HEK293 (cell line): ENCODE measurements at regions not wholly inside any gene's neighbourhood (a gene's known extent, or its start where the extent isn't known, plus 50 kb on each side); places are given as distances from the start of the nearest gene placed in this dataset.

Source experiments
- CTCF ChIA-PET: fragments of 350-600 bp; formaldehyde crosslinking; extraction: SDS; loops from one replicate; lab custom pipeline; 2021; ENCODE audit warnings: antibody characterized with exemption; lab: Yijun Ruan, JAX
- POLR2A ChIA-PET: fragments of 300-600 bp; formaldehyde crosslinking; extraction: SDS; loops from one replicate; lab custom pipeline; 2020; ENCODE audit warnings: antibody characterized with exemption, inconsistent platforms; lab: Yijun Ruan, JAX
- H3K27ac ChIP-seq: fragments of 200-500 bp; sonication (Bioruptor generic); 2 replicates; pipeline ENCODE4 v1.5.1; 2014; ENCODE audit warnings: low read depth, low read length, control low read depth, inconsistent platforms; ENCODE audit errors: extremely low read depth
- H3K36me3 ChIP-seq, 2 experiments: fragments of 200-500 bp in 1 of 2; sonication (Bioruptor generic) in 1 of 2; 1 replicate in 1 of 2; 2 replicates in 1 of 2; pipeline ENCODE4 v1.5.1; 2014 to 2017; ENCODE audit warnings: inconsistent platforms in 2 of 2, low read length in 2 of 2; ENCODE audit not compliant: control insufficient read depth in 2 of 2, insufficient read depth in 1 of 2
- H3K4me1 ChIP-seq: fragments of 200-500 bp; sonication (Bioruptor generic); 2 replicates; pipeline ENCODE4 v1.5.1; 2014; ENCODE audit warnings: mild to moderate bottlenecking, low read length, inconsistent platforms; ENCODE audit not compliant: control insufficient read depth, insufficient read depth
- H3K4me3 ChIP-seq: 2 replicates; pipeline ENCODE4 v1.5.1; 2011; ENCODE audit warnings: low read depth, mild to moderate bottlenecking, control low read depth, low read length, moderate library complexity
- H3K9me3 ChIP-seq: fragments of 200-500 bp; sonication (Bioruptor generic); 2 replicates; pipeline ENCODE4 v1.5.1; 2014; ENCODE audit warnings: low read depth, low read length, inconsistent platforms; ENCODE audit not compliant: control insufficient read depth, insufficient read depth
- GLI4 ChIP-seq: fragments of 450-650 bp; formaldehyde crosslinking; IDR thresholded peaks from 2 replicates; pipeline ENCODE4 v1.5.1; 2016; ENCODE audit warnings: missing biosample characterization, missing genetic modification characterization
- WT1 ChIP-seq: fragments of 450-650 bp; formaldehyde crosslinking; IDR thresholded peaks from 2 replicates; pipeline ENCODE4 v1.5.1; 2016; ENCODE audit warnings: missing biosample characterization, missing genetic modification characterization
- YY1 ChIP-seq: fragments of 450-650 bp; formaldehyde crosslinking; IDR thresholded peaks from 2 replicates; pipeline ENCODE4 v1.5.1; 2018; ENCODE audit warnings: missing biosample characterization, missing genetic modification characterization
- ZBTB21 ChIP-seq: fragments of 450-650 bp; formaldehyde crosslinking; IDR thresholded peaks from 2 replicates; pipeline ENCODE4 v1.5.1; 2017; ENCODE audit warnings: missing biosample characterization, missing genetic modification characterization
- ZFHX2 ChIP-seq: fragments of 450-650 bp; formaldehyde crosslinking; conservative IDR thresholded peaks from 2 replicates; pipeline ENCODE4 v1.5.1; 2016; ENCODE audit warnings: missing biosample characterization, missing genetic modification characterization
- ZFP37 ChIP-seq: fragments of 450-650 bp; formaldehyde crosslinking; IDR thresholded peaks from 2 replicates; pipeline ENCODE4 v1.5.1; 2016; ENCODE audit warnings: missing biosample characterization, missing genetic modification characterization
- ZNF175 ChIP-seq: fragments of 450-650 bp; formaldehyde crosslinking; IDR thresholded peaks from 2 replicates; pipeline ENCODE4 v1.5.1; 2016; ENCODE audit warnings: missing biosample characterization, missing genetic modification characterization
- ZNF23 ChIP-seq: fragments of 450-650 bp; formaldehyde crosslinking; IDR thresholded peaks from 2 replicates; pipeline ENCODE4 v1.5.1; 2016; ENCODE audit warnings: missing biosample characterization, missing genetic modification characterization, borderline replicate concordance
- ZNF423 ChIP-seq: fragments of 450-650 bp; formaldehyde crosslinking; IDR thresholded peaks from 2 replicates; pipeline ENCODE4 v1.5.1; 2016; ENCODE audit warnings: missing biosample characterization, missing genetic modification characterization
- ZNF530 ChIP-seq: fragments of 450-650 bp; formaldehyde crosslinking; IDR thresholded peaks from 2 replicates; pipeline ENCODE4 v1.5.1; 2016; ENCODE audit warnings: low read depth, missing biosample characterization, missing genetic modification characterization
- ZNF555 ChIP-seq: fragments of 450-650 bp; formaldehyde crosslinking; conservative IDR thresholded peaks from 2 replicates; pipeline ENCODE4 v1.5.1; 2017; ENCODE audit warnings: missing biosample characterization, mild to moderate bottlenecking, missing genetic modification characterization, inconsistent platforms
- ZNF610 ChIP-seq: fragments of 450-650 bp; formaldehyde crosslinking; IDR thresholded peaks from 2 replicates; pipeline ENCODE4 v1.5.1; 2016; ENCODE audit warnings: missing biosample characterization, missing genetic modification characterization, borderline replicate concordance
- TF ChIP-seq, protein P1 (sequence below): fragments of 450-650 bp; formaldehyde crosslinking; conservative IDR thresholded peaks from 2 replicates; pipeline ENCODE4 v1.5.1; 2016; ENCODE audit warnings: low read depth, missing biosample characterization, missing genetic modification characterization
- TF ChIP-seq, protein P2 (sequence below): fragments of 450-650 bp; formaldehyde crosslinking; IDR thresholded peaks from 2 replicates; pipeline ENCODE4 v1.5.1; 2016; ENCODE audit warnings: missing biosample characterization, missing genetic modification characterization

GRCh38 chr3:59631482-59631881 lies 581.7 kb upstream of the CFAP20DC start (continued):
- TF ChIP-seq ZNF610 (tag by site-specific recombination) (no peak), ZNF530 (tag by site-specific recombination) (no peak), ZFP37 (tag by site-specific recombination) (no peak), YY1 (tag by site-specific recombination) (no peak), GLI4 (tag by site-specific recombination) (no peak)

DNA sequence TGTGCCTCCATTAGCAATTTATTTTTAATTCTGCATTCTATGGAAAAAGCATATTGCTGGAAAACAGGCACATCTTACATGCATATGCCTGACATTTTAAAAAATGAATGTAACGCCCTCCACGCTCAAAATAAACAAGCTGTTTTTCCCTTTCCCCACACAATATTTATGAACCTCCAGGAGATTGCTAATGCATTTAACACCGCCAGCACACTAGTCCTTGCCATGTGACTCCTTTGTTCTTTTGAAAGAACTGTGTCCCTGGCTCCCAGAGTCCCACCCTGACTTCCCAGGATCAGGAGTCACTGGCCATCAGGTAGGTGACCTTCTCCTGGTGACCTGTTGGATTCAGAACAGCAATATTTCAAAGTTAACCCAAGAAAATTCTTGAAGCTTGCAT lies 571.2 kb upstream of the CFAP20DC start:
- Histone ChIP-seq H3K4me3 (no peak overlapping the region), H3K27ac (no peak overlapping the region), H3K9me3 (no peaks in the 10 kb centered on the region), H3K4me1 (no peaks in the 10 kb centered on the region), H3K36me3 (no peaks in the 10 kb centered on the region)
- CTCF ChIA-PET, result interaction anchor here (0.6 kb wide), 1 partner anchor 44 kb away, joined by 3 read pairs; no protein-coding TSS in a partner anchor
- POLR2A ChIA-PET, result no interaction called here
- no peak for TF ChIP-seq ZNF23 (tag by site-specific recombination)

DNA sequence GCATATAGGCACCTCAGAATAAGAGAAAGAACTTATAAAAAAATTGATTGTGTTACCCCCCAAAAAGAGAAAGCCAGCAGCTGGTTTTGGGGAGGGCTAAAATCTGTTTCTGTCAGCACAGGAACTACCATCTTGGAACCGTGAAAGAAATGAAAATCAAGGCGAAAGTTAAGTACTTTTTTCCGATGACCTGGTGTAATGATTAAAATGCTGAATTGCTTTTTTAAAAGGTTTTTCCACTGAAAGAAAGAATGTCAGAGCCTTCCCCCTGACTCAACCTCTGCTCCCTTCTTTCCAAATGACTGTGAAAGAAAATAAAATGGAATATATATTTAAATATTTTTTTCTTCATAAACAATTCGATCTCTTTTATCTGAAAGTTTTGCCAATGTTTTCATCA lies 570.5 kb upstream of the CFAP20DC start:
- CTCF ChIA-PET, result interaction anchor here (0.7 kb wide), 1 partner anchor 27 kb away, joined by 4 read pairs; no protein-coding TSS in a partner anchor
- no peak overlapping the region for H3K27ac ChIP-seq
- POLR2A ChIA-PET, result no interaction called here

GRCh38 chr3:59612444-59612715 lies 562.6 kb upstream of the CFAP20DC start:
- CTCF ChIA-PET, result interaction anchor here (0.6 kb wide), 2 partner anchors 34 to 118 kb away, joined by 3 read pairs; no protein-coding TSS in a partner anchor

More for the DNA sequence above, 570.5 kb upstream of the CFAP20DC start:
- H3K9me3 ChIP-seq, result no peaks in the 10 kb centered on the region
- no peak overlapping the region for H3K4me3 ChIP-seq
- no peaks in the 10 kb centered on the region for H3K36me3 ChIP-seq
- H3K4me1 ChIP-seq, result no peaks in the 10 kb centered on the region
- TF ChIP-seq, protein P1, sequence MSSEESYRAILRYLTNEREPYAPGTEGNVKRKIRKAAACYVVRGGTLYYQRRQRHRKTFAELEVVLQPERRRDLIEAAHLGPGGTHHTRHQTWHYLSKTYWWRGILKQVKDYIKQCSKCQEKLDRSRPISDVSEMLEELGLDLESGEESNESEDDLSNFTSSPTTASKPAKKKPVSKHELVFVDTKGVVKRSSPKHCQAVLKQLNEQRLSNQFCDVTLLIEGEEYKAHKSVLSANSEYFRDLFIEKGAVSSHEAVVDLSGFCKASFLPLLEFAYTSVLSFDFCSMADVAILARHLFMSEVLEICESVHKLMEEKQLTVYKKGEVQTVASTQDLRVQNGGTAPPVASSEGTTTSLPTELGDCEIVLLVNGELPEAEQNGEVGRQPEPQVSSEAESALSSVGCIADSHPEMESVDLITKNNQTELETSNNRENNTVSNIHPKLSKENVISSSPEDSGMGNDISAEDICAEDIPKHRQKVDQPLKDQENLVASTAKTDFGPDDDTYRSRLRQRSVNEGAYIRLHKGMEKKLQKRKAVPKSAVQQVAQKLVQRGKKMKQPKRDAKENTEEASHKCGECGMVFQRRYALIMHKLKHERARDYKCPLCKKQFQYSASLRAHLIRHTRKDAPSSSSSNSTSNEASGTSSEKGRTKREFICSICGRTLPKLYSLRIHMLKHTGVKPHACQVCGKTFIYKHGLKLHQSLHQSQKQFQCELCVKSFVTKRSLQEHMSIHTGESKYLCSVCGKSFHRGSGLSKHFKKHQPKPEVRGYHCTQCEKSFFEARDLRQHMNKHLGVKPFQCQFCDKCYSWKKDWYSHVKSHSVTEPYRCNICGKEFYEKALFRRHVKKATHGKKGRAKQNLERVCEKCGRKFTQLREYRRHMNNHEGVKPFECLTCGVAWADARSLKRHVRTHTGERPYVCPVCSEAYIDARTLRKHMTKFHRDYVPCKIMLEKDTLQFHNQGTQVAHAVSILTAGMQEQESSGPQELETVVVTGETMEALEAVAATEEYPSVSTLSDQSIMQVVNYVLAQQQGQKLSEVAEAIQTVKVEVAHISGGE (tag by site-specific recombination), result no peak
- TF ChIP-seq ZNF555 (tag by site-specific recombination) (no peak), ZBTB21 (tag by site-specific recombination) (no peak), ZNF175 (tag by site-specific recombination) (no peak)

More at GRCh38 chr3:59612444-59612715, 562.6 kb upstream of the CFAP20DC start:
- Histone ChIP-seq H3K27ac (no peak overlapping the region), H3K4me1 (no peaks in the 10 kb centered on the region), H3K36me3 (no peaks in the 10 kb centered on the region), H3K4me3 (no peak overlapping the region), H3K9me3 (no peaks in the 10 kb centered on the region)
- TF ChIP-seq ZFHX2 (0 out of 2 replicates have a peak, but pooled peaks have one; percentile 38), ZNF423 (no peak), WT1 (tag by site-specific recombination) (no peak)
- TF ChIP-seq, protein P2, sequence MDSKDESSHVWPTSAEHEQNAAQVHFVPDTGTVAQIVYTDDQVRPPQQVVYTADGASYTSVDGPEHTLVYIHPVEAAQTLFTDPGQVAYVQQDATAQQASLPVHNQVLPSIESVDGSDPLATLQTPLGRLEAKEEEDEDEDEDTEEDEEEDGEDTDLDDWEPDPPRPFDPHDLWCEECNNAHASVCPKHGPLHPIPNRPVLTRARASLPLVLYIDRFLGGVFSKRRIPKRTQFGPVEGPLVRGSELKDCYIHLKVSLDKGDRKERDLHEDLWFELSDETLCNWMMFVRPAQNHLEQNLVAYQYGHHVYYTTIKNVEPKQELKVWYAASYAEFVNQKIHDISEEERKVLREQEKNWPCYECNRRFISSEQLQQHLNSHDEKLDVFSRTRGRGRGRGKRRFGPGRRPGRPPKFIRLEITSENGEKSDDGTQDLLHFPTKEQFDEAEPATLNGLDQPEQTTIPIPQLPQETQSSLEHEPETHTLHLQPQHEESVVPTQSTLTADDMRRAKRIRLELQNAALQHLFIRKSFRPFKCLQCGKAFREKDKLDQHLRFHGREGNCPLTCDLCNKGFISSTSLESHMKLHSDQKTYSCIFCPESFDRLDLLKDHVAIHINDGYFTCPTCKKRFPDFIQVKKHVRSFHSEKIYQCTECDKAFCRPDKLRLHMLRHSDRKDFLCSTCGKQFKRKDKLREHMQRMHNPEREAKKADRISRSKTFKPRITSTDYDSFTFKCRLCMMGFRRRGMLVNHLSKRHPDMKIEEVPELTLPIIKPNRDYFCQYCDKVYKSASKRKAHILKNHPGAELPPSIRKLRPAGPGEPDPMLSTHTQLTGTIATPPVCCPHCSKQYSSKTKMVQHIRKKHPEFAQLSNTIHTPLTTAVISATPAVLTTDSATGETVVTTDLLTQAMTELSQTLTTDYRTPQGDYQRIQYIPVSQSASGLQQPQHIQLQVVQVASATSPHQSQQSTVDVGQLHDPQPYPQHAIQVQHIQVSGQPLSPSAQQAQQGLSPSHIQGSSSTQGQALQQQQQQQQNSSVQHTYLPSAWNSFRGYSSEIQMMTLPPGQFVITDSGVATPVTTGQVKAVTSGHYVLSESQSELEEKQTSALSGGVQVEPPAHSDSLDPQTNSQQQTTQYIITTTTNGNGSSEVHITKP (tag by site-specific recombination), result no peak
- POLR2A ChIA-PET, result no interaction called here
